ENCODE measurements at regions not wholly inside any gene's neighbourhood (a gene's known extent, or its start where the extent isn't known, plus 50 kb on each side); places are given as distances from the start of the nearest gene placed in this dataset.

DNA sequence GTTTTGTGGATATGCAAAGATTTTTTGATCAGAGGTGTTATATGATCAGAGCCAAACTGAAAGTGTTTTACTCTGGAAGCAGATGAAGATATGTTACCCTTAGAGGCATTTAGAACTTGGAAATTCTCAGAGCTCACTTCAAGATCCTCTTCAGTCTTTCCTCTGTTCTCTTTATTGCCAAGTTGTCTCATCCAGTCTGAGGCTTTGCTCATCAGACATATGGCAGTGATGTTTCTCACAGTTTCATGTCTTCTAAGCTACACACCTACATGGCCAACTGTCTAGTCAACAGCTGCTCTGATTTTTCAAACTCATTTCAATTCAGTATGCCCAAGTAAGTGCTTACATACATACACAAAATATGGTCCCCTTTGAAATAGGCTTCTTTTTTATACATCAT lies 1504.3 kb upstream of the PIK3C3 start:
- DNase-seq (ENCODE audit: low read depth in 2 of 2), result no peak

DNA sequence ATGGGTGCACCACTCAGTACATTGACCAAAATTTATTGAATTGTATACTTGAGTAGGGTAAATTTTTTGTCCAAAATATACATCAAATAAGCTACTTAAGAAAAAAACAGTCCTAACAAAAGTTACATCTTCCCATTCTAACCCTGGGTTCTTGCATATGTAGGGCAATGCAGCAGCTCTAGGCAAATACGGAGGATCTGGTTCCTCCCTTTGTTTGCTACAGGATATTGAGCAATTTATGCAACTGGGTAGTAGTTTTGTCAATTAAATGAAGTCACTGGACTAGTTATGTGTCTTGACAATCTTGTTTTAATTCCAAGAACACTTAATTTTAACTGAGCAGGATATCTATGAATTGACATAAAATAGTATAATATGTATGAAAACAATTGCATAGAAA lies 1507.2 kb upstream of the PIK3C3 start:
- DNase-seq (ENCODE audit: low read depth in 2 of 2), result no peak

DNA sequence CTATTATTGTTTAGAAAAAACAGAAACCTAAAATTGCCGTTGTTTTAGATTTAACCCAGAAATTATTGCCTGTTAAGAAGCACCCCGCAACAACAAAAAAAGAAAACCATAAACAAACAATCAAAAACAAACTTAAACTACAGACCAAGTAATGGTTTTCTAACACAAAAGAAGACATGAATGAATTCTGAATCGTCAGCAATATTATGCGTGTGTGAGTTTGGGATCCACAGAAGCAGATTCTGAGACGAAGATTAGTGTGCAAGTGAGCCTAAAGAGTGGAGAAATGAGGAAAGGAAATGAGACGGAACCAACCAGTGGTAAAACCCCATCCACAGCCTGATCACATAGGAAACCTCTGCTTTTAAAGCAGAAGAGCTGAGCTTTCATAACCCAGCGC lies 1514.9 kb upstream of the PIK3C3 start:
- DNase-seq (ENCODE audit: low read depth in 2 of 2), result no peak

DNA sequence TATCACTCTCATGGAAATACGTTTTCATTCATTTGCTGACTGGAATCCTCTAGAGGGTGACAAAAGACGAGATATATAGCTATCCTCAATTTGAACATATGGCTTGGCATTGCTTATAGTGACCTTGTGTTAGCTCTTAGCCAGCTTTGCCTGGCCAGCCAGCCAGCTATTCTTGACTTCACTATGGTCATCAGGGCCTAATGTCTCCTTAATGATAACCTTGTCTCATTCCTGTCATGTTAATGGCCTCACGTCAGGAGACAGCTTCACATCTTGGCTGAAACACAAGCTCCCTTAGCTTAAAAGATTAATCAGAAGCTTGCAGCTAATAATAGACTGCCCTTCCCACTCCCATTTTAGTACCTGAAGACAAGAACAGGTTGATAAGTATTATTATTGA lies 1517.5 kb upstream of the PIK3C3 start:
- DNase-seq (ENCODE audit: low read depth in 2 of 2), result no peak

DNA sequence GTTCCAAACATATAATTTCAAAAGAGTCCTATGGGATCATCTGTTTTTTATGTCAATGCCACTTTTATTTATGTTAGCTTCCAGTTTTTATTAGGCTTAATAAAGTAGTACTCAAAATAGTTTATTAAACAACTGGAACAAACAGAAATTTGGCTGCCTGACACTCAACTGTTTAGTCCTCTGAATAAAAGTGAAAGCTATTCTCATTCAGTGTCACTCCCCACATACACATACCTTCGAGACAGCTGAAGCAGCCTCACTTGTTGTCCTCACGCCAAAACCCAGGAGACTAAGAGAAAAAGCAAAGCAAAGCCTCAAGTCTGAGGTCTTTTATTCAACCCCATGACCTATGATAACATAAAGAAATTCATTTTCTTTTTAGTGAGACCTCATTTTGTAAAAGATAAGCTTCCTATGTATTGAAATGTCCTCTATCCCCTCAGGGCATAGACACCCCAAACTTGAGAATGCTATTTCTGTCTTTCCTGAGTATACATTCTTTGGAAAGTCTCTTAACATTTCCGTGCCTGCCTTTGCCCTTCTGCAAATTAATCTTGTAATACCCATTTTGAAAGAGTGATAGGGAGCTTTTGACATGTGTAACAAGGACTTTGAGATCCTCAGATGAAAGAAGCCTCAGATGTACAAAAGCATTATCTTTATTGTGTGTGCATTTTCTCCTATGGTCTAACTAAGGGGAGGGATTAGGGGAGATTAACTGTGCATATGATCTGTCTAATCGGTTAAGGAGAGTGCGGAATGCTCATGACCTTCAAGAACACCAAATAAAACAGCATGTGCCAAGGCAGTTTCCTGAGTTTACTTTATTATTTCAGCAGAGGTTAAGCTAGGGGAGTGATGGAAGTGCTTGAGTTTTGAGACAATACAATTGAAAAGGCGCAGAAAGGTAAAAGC lies 1523.7 kb upstream of the PIK3C3 start:
- DNase-seq (ENCODE audit: low read depth in 2 of 2), result no peak

DNA sequence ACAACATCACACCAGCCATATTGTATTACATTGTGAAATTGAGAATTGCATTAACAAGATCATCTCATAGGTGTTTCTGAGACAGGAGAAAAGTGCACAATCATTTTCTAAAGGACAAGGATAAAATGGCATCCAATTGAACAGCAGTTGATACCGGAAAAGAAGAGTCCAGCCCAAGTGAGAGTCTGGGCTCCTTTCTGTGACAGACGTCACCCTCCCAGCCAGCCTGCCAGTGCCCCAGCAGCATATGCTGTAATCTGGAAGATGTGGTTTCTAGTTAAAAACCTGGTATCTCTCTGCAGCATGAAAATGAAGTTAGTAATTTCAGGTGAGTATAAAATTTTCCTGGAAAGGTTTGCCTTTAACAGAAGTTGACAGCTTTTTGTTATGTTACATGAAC lies 1531.7 kb upstream of the PIK3C3 start:
- DNase-seq (ENCODE audit: low read depth in 2 of 2), result no peak

DNA sequence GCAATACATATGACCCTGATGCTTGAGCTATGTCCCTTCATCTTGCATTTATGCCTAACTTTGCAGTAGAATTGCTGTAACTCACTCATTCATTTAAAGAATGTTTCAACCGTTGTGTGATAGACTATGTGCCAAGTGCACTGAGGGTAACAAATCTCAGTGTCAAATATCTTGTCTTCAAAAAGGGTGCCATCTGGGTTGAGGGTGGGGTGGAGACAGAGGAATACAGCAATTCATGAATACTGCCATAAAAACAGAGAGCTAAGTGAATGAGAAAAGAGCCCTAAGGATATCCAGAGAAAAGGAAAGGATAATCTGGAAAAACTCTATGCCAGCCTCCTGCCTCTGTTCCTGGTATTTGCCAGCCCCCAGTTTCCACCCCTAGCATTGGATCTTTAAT lies 1534.4 kb upstream of the PIK3C3 start:
- DNase-seq (ENCODE audit: low read depth in 2 of 2), result no peak

DNA sequence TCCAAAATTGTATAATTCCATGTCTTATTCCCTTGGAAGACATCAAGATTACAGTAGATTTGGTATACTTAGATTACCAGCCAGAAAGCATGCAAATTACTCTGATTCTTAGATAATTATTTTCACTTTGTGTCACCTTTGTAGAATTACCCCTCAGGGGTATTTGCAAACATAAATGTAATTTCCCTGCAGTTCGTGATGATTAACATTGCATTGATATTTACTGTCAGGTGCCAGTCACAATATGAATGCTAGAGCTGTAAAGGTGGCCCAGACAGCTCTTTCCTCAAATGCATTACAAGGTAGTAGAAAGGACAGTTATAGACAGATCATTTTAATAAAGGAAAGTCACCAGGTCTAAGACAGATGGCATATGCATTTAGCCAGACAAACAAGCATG lies 1537.5 kb upstream of the PIK3C3 start:
- no peak for DNase-seq (ENCODE audit: low read depth in 2 of 2)

DNA sequence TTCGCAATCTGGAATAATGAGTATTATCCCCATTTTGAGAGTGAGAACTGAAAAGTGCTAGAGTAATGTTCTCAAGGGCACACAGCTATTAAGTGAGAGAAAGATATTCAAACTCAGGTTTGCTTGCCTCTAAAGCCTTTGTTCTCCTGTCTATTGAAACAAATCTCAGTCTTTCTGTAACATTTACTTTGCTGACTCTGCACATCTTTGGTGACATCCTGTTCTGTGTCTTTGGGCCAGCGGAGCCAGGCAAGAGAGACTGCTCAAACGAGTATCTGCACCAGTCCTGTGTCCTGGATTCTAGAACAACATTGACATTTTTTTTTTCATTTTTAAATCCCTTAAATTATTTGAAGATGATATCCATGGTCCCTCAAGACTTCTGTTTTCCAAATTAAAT lies 1539.2 kb upstream of the PIK3C3 start:
- no peak for DNase-seq (ENCODE audit: low read depth in 2 of 2)

DNA sequence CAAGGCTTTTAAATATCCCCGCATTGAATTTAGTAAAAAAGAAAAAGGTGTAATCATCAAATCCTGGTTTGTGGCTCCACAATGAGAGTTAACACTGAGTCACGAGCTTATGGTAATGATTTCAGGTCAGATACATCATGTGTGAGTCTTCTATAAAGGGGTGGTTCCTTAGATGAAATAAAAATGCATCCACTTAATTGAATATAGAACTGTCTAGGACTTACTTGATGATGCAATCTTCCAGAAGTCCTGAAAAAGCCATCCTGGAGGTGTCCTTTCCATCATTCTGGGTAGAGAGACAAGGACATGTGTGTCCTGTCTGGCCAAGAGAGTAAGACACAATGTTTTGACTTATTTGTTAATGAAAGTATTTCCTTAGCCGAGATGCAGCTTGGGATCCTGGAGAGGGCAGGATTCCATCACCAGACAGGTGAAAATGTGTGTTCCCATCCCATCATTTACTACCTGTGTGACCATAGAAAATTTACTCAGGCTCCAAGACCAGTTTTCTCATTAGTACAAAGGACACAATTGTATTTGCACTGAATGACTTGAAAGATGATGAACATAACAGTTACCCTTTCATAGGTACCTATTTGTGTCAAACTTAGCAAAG lies 1539.8 kb upstream of the PIK3C3 start:
- no peak for DNase-seq (ENCODE audit: low read depth in 2 of 2)

DNA sequence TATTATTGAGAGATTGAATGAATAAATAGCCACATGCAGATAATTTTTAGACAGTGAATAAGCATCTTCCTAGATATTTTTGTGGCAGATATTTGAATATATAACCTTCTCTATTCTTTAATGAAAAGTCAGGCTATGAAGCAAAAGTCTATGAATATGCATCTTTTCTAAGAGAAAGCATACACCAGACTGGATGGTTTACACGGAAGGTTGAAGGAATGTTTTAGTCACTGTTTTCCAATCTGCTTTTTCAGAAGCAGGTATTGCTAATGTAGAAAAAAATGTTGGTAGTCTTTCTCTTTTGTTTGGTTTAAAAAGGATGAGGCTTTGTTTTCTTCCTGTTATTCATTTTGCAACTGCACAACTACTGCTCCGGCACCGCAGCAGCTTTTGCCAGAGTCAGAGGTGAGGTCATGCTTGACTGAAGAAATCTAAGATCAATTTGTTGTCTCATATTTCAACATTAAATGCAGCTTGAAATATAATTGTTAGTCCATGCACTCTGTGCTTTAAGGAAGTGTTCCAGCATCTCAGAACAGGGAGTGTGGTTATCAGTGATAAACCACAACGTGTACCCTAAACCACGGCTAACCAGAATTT lies 1540.8 kb upstream of the PIK3C3 start:
- DNase-seq (ENCODE audit: low read depth in 2 of 2), result no peak

DNA sequence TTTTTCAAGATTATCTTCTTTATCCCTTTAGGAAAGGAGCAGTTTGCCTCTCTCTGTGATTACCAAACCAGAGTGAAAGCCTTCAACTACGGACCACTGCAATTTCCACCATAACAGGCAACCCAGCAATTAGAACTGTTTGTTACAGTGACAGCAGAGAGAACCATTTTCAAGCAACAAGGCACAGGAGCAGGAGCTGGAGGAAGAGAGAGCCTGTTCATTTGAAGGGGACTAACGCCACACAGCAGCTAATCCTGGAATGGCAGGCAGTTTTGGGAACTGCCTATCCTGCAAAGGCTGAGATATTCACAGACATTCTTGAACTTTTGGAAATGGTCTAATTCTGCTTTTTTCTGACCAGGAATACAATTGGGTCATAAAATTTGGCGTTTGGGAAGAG lies 1541.9 kb upstream of the PIK3C3 start:
- no peak for DNase-seq (ENCODE audit: low read depth in 2 of 2)

DNA sequence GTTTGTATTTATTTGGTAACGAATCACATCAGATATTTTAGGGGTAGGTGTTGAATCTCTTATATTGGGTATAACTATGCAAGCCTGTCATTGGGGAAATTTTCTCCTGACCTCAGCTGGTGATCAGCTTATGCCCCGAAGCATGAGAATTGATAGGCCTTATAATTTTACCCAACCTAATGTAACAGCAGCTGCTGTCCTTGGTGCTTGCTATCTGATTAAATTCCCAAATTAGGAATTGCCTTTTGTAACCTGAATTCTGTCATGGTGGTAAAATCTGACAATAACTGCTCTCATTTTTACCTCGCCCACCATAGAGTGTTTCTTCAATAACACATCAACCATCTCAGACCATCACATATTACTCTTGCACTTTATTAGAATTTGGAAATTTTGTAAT lies 1542.6 kb upstream of the PIK3C3 start:
- no peak for DNase-seq (ENCODE audit: low read depth in 2 of 2)

DNA sequence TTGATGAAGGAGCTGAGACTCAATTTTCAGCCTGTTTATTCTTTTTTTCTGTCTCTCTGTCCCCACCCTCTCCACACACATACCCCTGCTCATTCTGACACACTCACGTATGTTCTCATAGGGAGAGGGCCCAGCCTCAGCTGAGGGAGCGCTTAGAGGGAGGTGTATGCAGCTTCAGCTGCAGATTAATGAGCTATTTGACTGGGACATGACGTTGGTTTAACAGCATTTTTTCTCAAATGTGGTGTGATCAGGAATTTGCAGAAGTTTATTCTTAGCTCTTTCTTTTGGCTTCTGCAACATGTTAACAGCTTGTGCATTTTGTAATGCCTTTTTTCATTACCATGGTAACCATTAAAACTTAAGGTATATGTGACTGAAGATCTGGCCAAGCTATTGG lies 1547.1 kb upstream of the PIK3C3 start:
- DNase-seq (ENCODE audit: low read depth in 2 of 2), result no peak

DNA sequence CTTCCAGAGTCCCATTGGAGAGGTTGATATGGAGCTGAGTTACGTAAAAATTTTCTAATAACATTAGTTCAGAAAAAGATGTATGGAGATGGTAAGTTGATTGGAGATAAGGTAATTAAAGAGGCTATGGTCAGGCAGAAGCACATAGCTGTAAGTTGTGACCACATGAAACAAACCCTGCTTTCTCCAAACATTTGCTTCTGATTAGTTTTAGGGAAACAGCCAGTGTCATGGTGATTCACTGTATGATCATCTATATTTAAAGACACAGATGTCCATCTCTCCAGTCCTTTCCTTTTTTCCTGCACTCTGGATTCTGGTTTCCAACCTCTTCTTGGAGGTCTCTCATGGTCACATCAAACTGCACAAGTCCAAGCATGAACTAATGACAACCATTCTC lies 1550.8 kb upstream of the PIK3C3 start:
- DNase-seq (ENCODE audit: low read depth in 2 of 2), result no peak

DNA sequence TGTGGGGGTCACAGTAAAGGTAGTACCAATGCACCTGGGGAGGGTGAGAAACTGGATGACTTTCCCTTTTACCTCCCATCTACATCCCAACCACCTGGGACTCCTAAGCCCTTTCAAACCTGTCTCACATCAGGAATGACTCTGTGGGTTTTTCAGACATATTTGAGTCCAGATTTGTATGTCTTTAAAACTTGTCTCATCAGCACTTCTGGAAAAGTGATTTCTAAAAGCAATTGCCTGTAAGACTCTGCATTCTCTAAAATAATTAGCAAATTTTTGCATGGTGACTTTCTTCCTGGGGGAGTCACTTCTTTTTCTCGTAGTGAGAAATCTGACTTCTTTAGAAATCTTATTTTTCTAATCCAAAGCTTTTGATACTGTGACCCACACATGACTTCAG lies 1553.0 kb upstream of the PIK3C3 start:
- DNase-seq (ENCODE audit: low read depth in 2 of 2), result no peak

DNA sequence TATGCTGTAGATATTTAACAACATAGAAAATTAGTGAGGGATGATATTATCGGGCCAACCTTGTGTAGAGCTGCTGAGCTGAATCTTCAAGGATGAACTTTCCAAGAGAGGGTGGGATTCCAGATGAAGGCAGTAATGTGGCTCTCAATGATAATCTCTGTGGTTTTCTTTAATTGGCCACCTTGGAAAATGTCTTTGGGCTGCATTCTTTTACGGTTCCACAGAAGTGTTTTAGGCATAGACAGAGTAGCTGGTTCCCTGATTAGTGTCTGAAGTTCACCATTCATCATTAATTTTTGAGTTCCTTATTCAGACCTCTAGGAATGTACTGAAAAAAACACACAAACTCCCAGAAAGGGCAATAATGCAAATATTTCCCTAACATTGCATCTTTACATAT lies 1566.9 kb upstream of the PIK3C3 start:
- DNase-seq (ENCODE audit: low read depth in 2 of 2), result no peak

DNA sequence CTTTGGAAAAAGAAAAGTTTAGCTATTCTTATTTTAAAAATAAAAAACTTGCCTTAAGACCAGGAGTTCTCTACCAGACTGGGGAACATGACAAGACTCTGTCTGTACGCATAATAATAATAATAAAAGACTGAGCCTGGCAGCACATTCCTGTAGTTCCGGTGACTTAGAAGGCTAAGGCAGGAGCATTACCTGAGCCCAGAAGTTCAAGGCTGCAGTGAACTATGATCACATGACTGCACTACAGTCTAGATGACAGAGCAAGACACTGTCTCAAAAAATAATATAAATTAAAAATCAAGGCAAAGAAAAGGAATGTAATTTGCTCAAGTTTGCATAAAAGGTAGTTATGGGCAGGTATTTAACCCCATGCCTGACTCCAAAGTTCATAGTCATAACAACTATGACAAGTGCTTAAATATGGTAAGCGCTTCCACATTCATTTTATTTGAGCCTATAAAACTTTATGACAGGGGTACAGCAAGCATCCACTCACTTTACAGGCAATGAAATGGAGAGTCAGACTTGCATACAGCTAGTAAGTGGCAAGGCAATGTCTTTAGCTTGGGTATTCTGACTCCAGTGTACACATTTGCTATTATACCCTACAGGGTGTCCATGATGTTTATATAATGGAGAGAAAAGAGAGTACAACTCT lies 1567.8 kb upstream of the PIK3C3 start:
- no peak for DNase-seq (ENCODE audit: low read depth in 2 of 2)

DNA sequence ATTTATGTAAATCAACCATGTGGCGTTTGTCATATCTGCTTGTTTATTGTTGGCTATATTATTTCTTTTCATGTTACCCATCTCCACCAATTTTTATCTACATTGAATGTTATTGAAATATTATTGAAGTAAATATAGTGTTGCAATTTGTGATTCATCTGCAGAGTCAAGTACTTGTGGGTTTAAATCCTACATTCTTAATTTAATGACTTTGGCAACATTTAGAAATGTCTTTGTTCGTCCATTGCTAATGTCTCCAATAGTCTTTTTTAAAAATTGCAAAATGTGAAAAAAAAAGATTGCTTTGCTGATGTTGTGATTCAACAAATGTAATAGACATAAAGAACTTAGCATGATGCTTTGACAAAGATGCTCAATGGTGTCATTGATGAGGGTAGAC lies 1572.8 kb upstream of the PIK3C3 start:
- no peak for DNase-seq (ENCODE audit: low read depth in 2 of 2)

DNA sequence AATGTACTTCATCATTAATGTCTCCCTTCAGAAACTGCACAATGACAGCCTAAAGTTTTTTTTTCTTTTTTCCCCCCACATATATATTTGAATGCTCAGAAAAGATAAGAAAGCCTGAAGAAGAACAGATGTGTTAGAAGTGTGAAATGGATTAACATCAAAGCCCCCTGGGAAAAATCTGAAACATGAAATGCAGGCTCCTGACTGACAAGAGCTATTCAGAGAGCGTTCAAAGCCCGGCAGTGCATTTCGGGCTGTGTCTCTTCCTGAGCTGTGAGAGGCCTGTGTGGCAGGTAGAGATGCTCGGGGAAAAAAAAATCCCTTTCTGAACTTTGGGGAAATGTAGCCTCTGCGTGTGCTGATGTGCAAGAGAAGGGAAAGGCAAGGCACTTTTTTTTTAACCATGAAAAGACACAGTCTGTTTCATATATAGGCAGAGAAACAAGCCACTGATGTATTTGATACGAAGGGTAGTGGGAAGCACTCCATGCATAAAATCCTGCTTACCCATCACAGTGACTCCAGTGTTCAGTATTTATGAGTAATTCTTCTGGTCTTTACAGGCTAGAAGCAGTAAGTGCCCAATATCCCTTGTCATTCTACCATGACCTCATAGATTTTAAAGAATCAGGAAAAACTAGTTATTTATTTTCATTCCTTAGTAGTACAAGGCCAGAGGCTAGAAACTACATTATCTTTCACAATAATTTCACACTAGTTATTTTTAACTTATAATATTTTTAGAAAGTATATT lies 1574.2 kb upstream of the PIK3C3 start:
- no peak for DNase-seq (ENCODE audit: low read depth in 2 of 2)

DNA sequence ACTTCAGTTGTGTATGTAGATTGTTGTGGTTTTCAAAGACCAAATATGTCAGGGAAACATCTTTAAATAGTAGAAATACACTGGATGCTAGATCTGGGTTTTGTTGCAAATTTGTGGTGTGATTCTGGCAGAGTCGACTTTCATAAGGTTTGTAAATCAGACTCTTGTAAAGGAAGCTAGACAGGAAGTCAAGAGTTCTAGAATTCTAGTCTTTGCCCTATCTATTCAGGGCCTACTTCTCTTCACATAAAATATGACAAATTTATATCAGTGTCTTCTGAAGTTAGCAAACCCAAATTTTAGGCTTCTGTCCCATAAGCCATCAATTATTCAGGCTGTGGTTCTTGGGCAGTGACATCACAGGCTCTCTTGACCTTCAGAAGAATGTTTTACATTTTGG lies 1579.2 kb upstream of the PIK3C3 start:
- no peak for DNase-seq (ENCODE audit: low read depth in 2 of 2)

DNA sequence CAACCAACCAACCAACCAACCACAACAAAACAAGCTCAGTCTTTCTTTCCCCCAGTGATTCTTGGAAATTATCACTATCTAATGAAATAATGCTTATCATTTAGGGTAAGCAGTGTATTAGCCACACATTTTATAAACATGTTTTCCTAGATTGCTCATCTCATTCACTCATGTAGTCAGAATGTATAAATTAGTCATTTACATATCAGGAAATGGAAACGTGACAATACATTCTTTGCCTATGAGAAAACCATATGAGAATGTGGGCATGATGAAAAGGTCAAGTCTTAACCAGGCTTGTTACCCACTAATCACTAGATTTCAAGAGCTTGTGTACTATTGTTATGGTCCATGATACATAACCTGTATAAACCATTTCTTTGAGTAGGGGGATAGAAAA lies 1583.4 kb upstream of the PIK3C3 start:
- no peak for DNase-seq (ENCODE audit: low read depth in 2 of 2)

Measured in stimulated activated CD4-positive, alpha-beta T cell treated with anti-CD3 and anti-CD28 coated beads, Interleukin-1b, Interleukin-23, amount 100 ng/mL, for 4 hours (primary cell).